Lung (tissue), 11 donors: ENCODE measurements at regions not wholly inside any gene's neighbourhood (a gene's known extent, or its start where the extent isn't known, plus 50 kb on each side); places are given as distances from the start of the nearest gene placed in this dataset.

ENCODE experiments used
- ATAC-seq: fragments of 200-7000 bp; cut with Tn5 transposase; one replicate; pipeline ENCODE4 v1.9.1; 2020; ENCODE audit warnings: moderate number of reproducible peaks; ENCODE audit not compliant: insufficient read depth, low FRiP score
- DNase-seq, 3 donors: peaks; one replicate each; pipeline ENCODE4 v3.0.0-alpha.2; 2013 to 2017
- H3K27ac ChIP-seq, 2 donors: one replicate each; pipeline ENCODE4 v1.5.1; 2013; ENCODE audit warnings: mild to moderate bottlenecking in 2 of 2, moderate library complexity in 2 of 2, control low read depth in 1 of 2, inconsistent platforms in 1 of 2, low read depth in 1 of 2, low read length in 1 of 2
- H3K27me3 ChIP-seq, 3 donors: one replicate each; pipeline ENCODE4 v1.5.1; 2013; ENCODE audit warnings: low read length in 2 of 3; ENCODE audit not compliant: control insufficient read depth in 3 of 3, insufficient read depth in 3 of 3
- H3K36me3 ChIP-seq, 4 donors: one replicate each; pipeline ENCODE4 v1.5.1; 2013; ENCODE audit warnings: low read length in 4 of 4, mild to moderate bottlenecking in 1 of 4, moderate library complexity in 1 of 4; ENCODE audit not compliant: control insufficient read depth in 4 of 4, insufficient read depth in 4 of 4
- H3K4me1 ChIP-seq, 5 donors: one replicate each; pipeline ENCODE4 v1.5.1; 2013; ENCODE audit warnings: low read length in 5 of 5, mild to moderate bottlenecking in 2 of 5, moderate library complexity in 1 of 5; ENCODE audit not compliant: control insufficient read depth in 5 of 5, insufficient read depth in 5 of 5
- H3K4me3 ChIP-seq: one replicate; pipeline ENCODE4 v1.5.1; 2013; ENCODE audit warnings: mild to moderate bottlenecking, control low read depth, moderate library complexity
- H3K9ac ChIP-seq, 2 donors: one replicate each; pipeline ENCODE4 v1.5.1; 2013; ENCODE audit warnings: low read length in 2 of 2, control low read depth in 1 of 2; ENCODE audit not compliant: insufficient read depth in 1 of 2
- H3K9me3 ChIP-seq, 4 donors: one replicate each; pipeline ENCODE4 v1.5.1; 2013; ENCODE audit warnings: low read length in 3 of 4, mild to moderate bottlenecking in 1 of 4, moderate library complexity in 1 of 4; ENCODE audit not compliant: control insufficient read depth in 4 of 4, insufficient read depth in 3 of 4
- CTCF ChIP-seq: IDR thresholded peaks from 2 replicates; pipeline ENCODE4 v1.5.1; 2012; ENCODE audit warnings: mild to moderate bottlenecking; ENCODE audit errors: control extremely low read depth, extremely low read depth
- WGBS, 2 donors: extraction: QIAGEN DNeasy Blood & Tissue Kit; methylation state at CpG; one replicate each; pipeline ENCODE4 v1.1.7; 2013; 5-methylcytosine and 5-hydroxymethylcytosine counted together
- donor health status: control.
- donor health status: control.
- donor health status: Bipolar disorder and iron deficiency.
- donor health status: healthy.
- donor health status: DM: yes; HTN: yes; CAD: no.

DNA sequence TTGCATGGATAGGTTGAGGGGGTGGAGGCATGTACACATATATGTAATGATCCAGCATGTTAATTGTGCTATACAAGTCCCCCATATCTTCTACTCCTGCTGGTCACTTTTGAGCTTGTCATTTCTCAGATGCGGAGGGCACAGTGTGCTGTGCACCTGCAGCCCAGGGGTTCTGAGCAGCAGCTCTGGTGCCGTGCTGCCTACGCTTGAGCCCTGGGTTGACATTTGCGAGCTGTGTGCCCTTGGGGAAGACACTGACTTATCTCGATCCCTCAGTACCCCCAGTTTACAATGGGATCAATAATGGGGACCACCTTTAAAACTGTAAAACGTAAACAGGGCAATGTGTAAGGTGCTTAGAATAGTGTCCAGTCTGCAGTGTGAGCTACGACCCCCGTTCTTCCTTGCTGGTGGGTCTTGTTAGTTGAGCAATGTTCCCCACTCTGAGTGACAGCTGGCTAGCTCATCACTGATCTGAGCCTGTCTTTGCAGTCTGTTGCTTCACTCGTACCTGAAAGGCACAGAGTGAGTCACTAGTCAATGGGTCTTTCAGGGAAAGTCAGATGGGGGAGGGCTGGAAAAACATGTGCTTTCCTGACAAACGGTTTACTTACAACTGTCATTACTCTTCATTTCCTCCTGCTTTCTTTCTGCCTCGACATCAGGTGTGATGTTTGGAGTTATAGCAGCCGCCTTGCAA lies 91.7 kb downstream of the SLC2A10 start:
- TF ChIP-seq CTCF = no peak
- H3K27ac ChIP-seq = no peak overlapping the region
- no peaks in the 10 kb centered on the region for H3K36me3 ChIP-seq
- no peaks in the 10 kb centered on the region for H3K4me1 ChIP-seq
- ATAC-seq = no peak
- WGBS, 2 donors = 71 to 84% methylated on average over 12 of the region's 12 CpGs
- H3K27me3 ChIP-seq = peaks cover 3% of the 10 kb centered on the region in 3 donors
- H3K9me3 ChIP-seq = peaks cover 0 to 1% (median 0%) of the 10 kb centered on the region in 4 donors
- no peak overlapping the region for H3K4me3 ChIP-seq
- no peak overlapping the region for H3K9ac ChIP-seq
- DNase-seq = no peak

DNA sequence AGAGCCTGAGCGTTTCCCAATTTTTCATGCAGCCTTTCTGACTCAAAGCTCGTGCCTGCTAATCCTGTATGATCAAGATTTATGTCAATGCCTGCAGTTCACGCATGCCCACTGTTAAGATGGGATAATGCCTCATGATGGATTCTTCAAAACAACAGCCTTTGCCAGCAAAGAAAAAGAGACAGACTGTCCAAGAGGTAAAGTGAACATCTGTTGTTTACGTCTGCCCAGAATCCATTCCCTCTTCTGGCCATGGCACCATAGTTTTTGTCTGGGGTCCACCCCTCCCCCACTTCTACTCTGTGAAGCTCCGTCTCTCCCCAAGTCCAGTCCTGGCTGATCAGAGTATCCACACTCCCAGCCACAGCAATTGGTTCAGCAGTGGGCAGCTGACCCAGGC lies 91.9 kb upstream of the EYA2 start:
- TF ChIP-seq CTCF = no peak
- ATAC-seq (no peak), DNase-seq (no peak)
- 67 to 71% methylated on average over 5 of the region's 5 CpGs for WGBS, 2 donors
- Histone ChIP-seq H3K36me3 (no peaks in the 10 kb centered on the region), H3K4me3 (no peak overlapping the region), H3K4me1 (no peaks in the 10 kb centered on the region), H3K27me3 (peaks cover 0 to 3% (median 3%) of the 10 kb centered on the region in 3 donors), H3K9me3 (no peaks in the 10 kb centered on the region), H3K27ac (no peak overlapping the region), H3K9ac (no peak overlapping the region)

GRCh38 chr20:46803123-46804020 lies 91.3 kb upstream of the EYA2 start:
- Histone ChIP-seq H3K27me3 (peaks cover 0 to 3% (median 3%) of the 10 kb centered on the region in 3 donors), H3K36me3 (no peaks in the 10 kb centered on the region), H3K9me3 (no peaks in the 10 kb centered on the region), H3K4me3 (no peak overlapping the region), H3K27ac (no peak overlapping the region), H3K9ac (no peak overlapping the region), H3K4me1 (no peaks in the 10 kb centered on the region)
- WGBS, 2 donors = 73% methylated on average over 12 of the region's 12 CpGs
- DNase-seq (no peak), ATAC-seq (no peak)
- TF ChIP-seq CTCF = no peak
